ENCODE measurements at regions not wholly inside any gene's neighbourhood (a gene's known extent, or its start where the extent isn't known, plus 50 kb on each side); places are given as distances from the start of the nearest gene placed in this dataset.

DNA sequence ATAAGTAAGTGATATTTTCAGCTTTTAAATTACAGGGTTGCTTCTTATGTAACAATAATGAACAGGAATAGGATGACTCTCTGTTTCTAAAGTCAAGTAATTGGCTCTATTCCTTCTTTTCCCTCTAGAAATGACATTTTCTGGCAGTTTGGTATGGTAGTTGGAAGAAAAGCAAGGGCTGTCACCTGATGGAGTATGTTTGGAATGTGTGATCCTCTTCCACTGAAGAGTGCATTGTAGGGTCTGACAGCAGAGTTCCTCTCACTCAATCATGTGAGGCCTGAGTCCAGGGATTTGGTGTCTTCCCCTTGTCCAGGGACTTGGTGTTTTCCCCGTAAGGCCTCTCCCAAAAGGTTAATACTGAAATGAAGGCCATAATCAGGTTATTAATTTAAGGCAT, 233.8 kb upstream of the FBXL7 start:
- no peak for DNase-seq (ENCODE audit: low read depth in 2 of 2)
- H2AFZ ChIP-seq (ENCODE audit: low read length), result no peak overlapping the region
- no peaks in the 10 kb centered on the region for H3K9me3 ChIP-seq (ENCODE audit: control insufficient read depth, insufficient read depth, low read depth, low read length)
- H3K27ac ChIP-seq (ENCODE audit: insufficient read depth, low read length), result no peak overlapping the region
- H3K27me3 ChIP-seq (ENCODE audit: control insufficient read depth, insufficient read depth, low read length), result no peaks in the 10 kb centered on the region
- TF ChIP-seq EZH2 (IDR thresholded peaks at IDR 0.05; ENCODE audit: low read length, missing control alignments), result no peak
- TF ChIP-seq, protein P1, sequence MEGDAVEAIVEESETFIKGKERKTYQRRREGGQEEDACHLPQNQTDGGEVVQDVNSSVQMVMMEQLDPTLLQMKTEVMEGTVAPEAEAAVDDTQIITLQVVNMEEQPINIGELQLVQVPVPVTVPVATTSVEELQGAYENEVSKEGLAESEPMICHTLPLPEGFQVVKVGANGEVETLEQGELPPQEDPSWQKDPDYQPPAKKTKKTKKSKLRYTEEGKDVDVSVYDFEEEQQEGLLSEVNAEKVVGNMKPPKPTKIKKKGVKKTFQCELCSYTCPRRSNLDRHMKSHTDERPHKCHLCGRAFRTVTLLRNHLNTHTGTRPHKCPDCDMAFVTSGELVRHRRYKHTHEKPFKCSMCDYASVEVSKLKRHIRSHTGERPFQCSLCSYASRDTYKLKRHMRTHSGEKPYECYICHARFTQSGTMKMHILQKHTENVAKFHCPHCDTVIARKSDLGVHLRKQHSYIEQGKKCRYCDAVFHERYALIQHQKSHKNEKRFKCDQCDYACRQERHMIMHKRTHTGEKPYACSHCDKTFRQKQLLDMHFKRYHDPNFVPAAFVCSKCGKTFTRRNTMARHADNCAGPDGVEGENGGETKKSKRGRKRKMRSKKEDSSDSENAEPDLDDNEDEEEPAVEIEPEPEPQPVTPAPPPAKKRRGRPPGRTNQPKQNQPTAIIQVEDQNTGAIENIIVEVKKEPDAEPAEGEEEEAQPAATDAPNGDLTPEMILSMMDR (conservative IDR thresholded peaks at IDR 0.05 in 1 of 2, IDR thresholded peaks at IDR 0.05 in 1 of 2; ENCODE audit: low read depth in 1 of 2, low read length in 2 of 2), result no peak
- no peak overlapping the region for H3K4me2 ChIP-seq (ENCODE audit: extremely low read depth, insufficient read depth, low read length)
- no peaks in the 10 kb centered on the region for H3K4me1 ChIP-seq (ENCODE audit: control insufficient read depth, extremely low read depth, insufficient read depth, low read length)
- H3K4me3 ChIP-seq (replicated peaks in 1 of 4; ENCODE audit: control extremely low read depth in 1 of 4, insufficient read depth in 1 of 4, low read depth in 3 of 4, low read length in 4 of 4), result no peak overlapping the region
- no peak overlapping the region for H3K9ac ChIP-seq (ENCODE audit: insufficient read depth, low read length)
- no peaks in the 10 kb centered on the region for H3K36me3 ChIP-seq (ENCODE audit: control insufficient read depth, insufficient read depth, low read length)
- no peaks in the 10 kb centered on the region for H3K79me2 ChIP-seq (ENCODE audit: control insufficient read depth, insufficient read depth, low read length)
- H4K20me1 ChIP-seq (ENCODE audit: control insufficient read depth, extremely low read depth, insufficient read depth, low read length), result no peaks in the 10 kb centered on the region

GRCh38 chr5:15263942-15264341, 236.0 kb upstream of the FBXL7 start:
- Histone ChIP-seq H3K9me3 (ENCODE audit: control insufficient read depth, insufficient read depth, low read depth, low read length) (no peaks in the 10 kb centered on the region), H3K36me3 (ENCODE audit: control insufficient read depth, insufficient read depth, low read length) (no peaks in the 10 kb centered on the region), H3K27me3 (ENCODE audit: control insufficient read depth, insufficient read depth, low read length) (no peaks in the 10 kb centered on the region), H3K4me1 (ENCODE audit: control insufficient read depth, extremely low read depth, insufficient read depth, low read length) (peaks cover 2% of the 10 kb centered on the region), H4K20me1 (ENCODE audit: control insufficient read depth, extremely low read depth, insufficient read depth, low read length) (no peaks in the 10 kb centered on the region), H3K9ac (ENCODE audit: insufficient read depth, low read length) (no peak overlapping the region), H3K27ac (ENCODE audit: insufficient read depth, low read length) (no peak overlapping the region), H3K4me2 (ENCODE audit: extremely low read depth, insufficient read depth, low read length) (no peak overlapping the region), H2AFZ (ENCODE audit: low read length) (no peak overlapping the region), H3K4me3 (replicated peaks in 1 of 4; ENCODE audit: control extremely low read depth in 1 of 4, insufficient read depth in 1 of 4, low read depth in 3 of 4, low read length in 4 of 4) (no peak overlapping the region), H3K79me2 (ENCODE audit: control insufficient read depth, insufficient read depth, low read length) (no peaks in the 10 kb centered on the region)
- no peak for DNase-seq (ENCODE audit: low read depth in 2 of 2)
- TF ChIP-seq EZH2 (IDR thresholded peaks at IDR 0.05; ENCODE audit: low read length, missing control alignments), result no peak
- TF ChIP-seq, protein P1 (conservative IDR thresholded peaks at IDR 0.05 in 1 of 2, IDR thresholded peaks at IDR 0.05 in 1 of 2; ENCODE audit: low read depth in 1 of 2, low read length in 2 of 2), result no peak

DNA sequence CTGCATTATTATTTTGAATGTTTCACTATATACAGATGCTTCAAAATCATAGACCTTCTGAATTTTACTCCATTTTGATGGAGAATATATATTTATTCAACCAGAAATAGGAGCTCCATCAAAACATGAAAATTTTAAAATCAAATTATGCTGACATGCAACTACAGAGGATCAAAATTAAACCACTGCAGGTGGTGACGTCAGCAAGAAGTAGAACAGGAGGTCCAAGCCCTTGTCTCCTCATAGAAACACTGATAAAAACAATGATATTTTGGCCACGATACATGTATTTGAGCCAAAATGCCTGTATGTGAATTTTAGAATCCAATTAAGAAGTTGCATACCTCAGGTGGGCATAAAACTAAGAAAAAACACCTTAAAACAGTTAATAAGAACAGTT, 236.6 kb upstream of the FBXL7 start:
- no peaks in the 10 kb centered on the region for H3K36me3 ChIP-seq (ENCODE audit: control insufficient read depth, insufficient read depth, low read length)
- no peak for TF ChIP-seq EZH2 (IDR thresholded peaks at IDR 0.05; ENCODE audit: low read length, missing control alignments)
- TF ChIP-seq, protein P1 (conservative IDR thresholded peaks at IDR 0.05 in 1 of 2, IDR thresholded peaks at IDR 0.05 in 1 of 2; ENCODE audit: low read depth in 1 of 2, low read length in 2 of 2), result no peak
- DNase-seq (ENCODE audit: low read depth in 2 of 2), result no peak
- H2AFZ ChIP-seq (ENCODE audit: low read length), result no peak overlapping the region
- H3K4me3 ChIP-seq (replicated peaks in 1 of 4; ENCODE audit: control extremely low read depth in 1 of 4, insufficient read depth in 1 of 4, low read depth in 3 of 4, low read length in 4 of 4), result no peak overlapping the region
- no peaks in the 10 kb centered on the region for H3K79me2 ChIP-seq (ENCODE audit: control insufficient read depth, insufficient read depth, low read length)
- H4K20me1 ChIP-seq (ENCODE audit: control insufficient read depth, extremely low read depth, insufficient read depth, low read length), result no peaks in the 10 kb centered on the region
- no peak overlapping the region for H3K27ac ChIP-seq (ENCODE audit: insufficient read depth, low read length)
- no peaks in the 10 kb centered on the region for H3K27me3 ChIP-seq (ENCODE audit: control insufficient read depth, insufficient read depth, low read length)
- no peaks in the 10 kb centered on the region for H3K9me3 ChIP-seq (ENCODE audit: control insufficient read depth, insufficient read depth, low read depth, low read length)
- peaks cover 2% of the 10 kb centered on the region for H3K4me1 ChIP-seq (ENCODE audit: control insufficient read depth, extremely low read depth, insufficient read depth, low read length)
- no peak overlapping the region for H3K4me2 ChIP-seq (ENCODE audit: extremely low read depth, insufficient read depth, low read length)
- H3K9ac ChIP-seq (ENCODE audit: insufficient read depth, low read length), result no peak overlapping the region
